ENCODE measurements at regions not wholly inside any gene's neighbourhood (a gene's known extent, or its start where the extent isn't known, plus 50 kb on each side); places are given as distances from the start of the nearest gene placed in this dataset.

DNA sequence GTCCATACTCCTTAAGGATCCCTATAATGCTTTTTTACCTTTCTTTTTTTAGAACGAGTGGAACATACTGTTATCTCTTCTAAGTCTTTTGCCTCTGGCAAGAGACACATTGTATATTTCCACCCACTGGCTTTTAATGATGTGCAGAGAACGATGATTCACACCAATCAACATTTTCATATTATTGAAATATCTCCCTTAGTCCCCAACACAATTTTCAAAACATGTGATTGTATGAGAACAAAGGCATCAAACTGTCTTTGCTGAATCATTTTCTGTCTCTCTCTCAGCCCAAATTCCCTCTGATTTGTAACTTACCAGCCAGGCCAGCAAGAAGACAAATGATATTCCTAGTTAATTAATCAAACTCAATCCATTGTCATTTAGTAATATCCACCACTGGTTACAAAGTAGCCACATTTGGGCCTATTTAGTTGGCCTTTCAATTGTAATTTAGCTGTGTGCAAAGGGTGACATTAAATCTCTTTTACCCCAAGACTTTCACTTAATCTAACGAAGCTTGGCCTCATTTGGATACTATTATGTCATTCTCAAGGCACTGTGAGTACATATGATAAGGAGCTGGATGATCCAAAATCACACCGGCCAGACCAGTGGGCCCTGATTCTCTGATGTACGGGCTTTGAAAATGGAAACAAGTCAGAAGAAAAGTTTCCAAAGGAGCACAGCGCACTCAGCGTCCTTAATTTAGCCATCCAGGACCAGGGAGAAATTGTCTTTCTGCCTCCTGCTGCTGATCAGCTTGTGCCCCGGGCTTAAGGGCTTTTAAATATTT lies 185.1 kb downstream of the SCG2 start:
- no peak overlapping the region for H3K27ac ChIP-seq
- DNase-seq (no peak), ATAC-seq (no peak)
- H3K4me3 ChIP-seq: no peak overlapping the region
- no peaks in the 10 kb centered on the region for H3K9me3 ChIP-seq
- intact Hi-C loops (cut with DNase I): no loop called here
- H3K36me3 ChIP-seq: no peaks in the 10 kb centered on the region
- H3K4me1 ChIP-seq: peaks cover 5% of the 10 kb centered on the region
- TF ChIP-seq, protein P1, sequence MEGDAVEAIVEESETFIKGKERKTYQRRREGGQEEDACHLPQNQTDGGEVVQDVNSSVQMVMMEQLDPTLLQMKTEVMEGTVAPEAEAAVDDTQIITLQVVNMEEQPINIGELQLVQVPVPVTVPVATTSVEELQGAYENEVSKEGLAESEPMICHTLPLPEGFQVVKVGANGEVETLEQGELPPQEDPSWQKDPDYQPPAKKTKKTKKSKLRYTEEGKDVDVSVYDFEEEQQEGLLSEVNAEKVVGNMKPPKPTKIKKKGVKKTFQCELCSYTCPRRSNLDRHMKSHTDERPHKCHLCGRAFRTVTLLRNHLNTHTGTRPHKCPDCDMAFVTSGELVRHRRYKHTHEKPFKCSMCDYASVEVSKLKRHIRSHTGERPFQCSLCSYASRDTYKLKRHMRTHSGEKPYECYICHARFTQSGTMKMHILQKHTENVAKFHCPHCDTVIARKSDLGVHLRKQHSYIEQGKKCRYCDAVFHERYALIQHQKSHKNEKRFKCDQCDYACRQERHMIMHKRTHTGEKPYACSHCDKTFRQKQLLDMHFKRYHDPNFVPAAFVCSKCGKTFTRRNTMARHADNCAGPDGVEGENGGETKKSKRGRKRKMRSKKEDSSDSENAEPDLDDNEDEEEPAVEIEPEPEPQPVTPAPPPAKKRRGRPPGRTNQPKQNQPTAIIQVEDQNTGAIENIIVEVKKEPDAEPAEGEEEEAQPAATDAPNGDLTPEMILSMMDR (IDR thresholded peaks at IDR 0.05): no peak
- H3K27me3 ChIP-seq (ENCODE audit: low read depth): no peaks in the 10 kb centered on the region

DNA sequence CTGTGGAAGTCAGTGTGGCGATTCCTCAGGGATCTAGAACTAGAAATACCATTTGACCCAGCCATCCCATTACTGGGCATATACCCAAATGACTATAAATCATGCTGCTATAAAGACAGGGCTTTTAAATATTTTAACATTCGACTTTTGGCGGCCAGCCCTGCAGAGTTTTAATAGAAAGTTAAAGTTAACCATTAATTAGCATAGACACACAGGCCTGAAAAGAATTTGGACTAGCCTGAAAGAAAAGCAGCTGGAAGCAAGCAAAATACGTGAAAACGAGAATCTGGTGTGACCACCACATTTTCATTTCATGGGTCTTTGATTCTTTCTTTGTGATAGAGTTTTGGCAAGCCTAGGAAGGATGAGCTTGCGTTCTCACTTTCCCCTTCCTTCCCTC lies 184.0 kb downstream of the SCG2 start:
- H3K4me1 ChIP-seq: peaks cover 5% of the 10 kb centered on the region
- no peak for ATAC-seq
- no peaks in the 10 kb centered on the region for H3K36me3 ChIP-seq
- TF ChIP-seq, protein P1 (IDR thresholded peaks at IDR 0.05): no peak
- no peak overlapping the region for H3K27ac ChIP-seq
- H3K9me3 ChIP-seq: no peaks in the 10 kb centered on the region
- intact Hi-C loops (cut with DNase I): no loop called here
- H3K27me3 ChIP-seq (ENCODE audit: low read depth): no peaks in the 10 kb centered on the region
- H3K4me3 ChIP-seq: no peak overlapping the region
- no peak for DNase-seq

DNA sequence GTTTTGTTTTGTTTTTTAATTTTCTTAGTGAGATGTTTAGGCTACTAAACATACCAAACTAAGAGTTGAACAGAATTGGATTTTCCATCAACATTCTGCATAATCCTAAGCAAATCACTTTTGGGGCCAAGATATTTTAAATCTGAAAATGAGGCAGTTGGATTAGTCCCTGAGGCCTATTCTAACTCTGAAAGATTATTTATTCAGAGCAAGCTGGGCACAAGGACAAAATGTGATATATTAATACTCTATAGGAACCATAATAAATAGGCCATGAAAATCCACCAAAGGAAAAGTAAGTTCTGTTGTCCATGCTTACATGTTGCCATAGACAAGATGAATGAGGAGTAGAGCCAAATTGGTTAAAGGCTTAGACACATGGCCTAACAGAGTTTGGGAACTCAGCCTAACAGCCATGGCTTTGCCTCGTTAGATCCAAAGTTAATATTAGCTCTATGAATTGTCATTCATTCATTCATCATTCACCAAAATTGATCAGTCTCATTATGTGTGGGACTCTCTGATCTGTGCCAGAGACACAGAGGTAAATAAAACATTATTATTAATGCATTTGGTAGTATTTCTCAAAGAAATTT lies 183.5 kb downstream of the SCG2 start:
- no peak for ATAC-seq
- H3K27ac ChIP-seq: no peak overlapping the region
- no peaks in the 10 kb centered on the region for H3K9me3 ChIP-seq
- no peaks in the 10 kb centered on the region for H3K36me3 ChIP-seq
- intact Hi-C loops (cut with DNase I): no loop called here
- no peak for DNase-seq
- TF ChIP-seq, protein P1 (IDR thresholded peaks at IDR 0.05): no peak
- peaks cover 5% of the 10 kb centered on the region for H3K4me1 ChIP-seq
- no peaks in the 10 kb centered on the region for H3K27me3 ChIP-seq (ENCODE audit: low read depth)
- H3K4me3 ChIP-seq: no peak overlapping the region

DNA sequence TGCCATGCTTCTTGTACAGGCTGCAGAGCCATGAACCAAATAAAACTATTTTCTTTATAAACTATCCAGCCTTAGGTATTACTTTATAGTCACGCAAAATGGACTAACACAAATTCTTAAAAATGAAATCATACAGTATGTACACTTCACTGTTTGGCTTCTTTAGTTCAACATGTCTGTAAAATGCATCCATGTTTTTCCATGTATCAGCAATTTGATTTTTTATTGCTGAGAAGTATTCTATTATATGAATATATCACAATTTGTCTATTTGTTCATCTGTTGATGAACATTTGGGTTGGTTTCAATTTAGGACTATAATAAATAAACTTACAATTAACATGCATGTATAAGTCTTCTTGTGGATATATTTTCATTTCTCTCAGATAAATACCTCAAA lies 182.1 kb downstream of the SCG2 start:
- DNase-seq: no peak
- H3K4me1 ChIP-seq: peaks cover 4% of the 10 kb centered on the region
- H3K36me3 ChIP-seq: no peaks in the 10 kb centered on the region
- ATAC-seq: no peak
- H3K27ac ChIP-seq: no peak overlapping the region
- no peaks in the 10 kb centered on the region for H3K9me3 ChIP-seq
- intact Hi-C loops (cut with DNase I): no loop called here
- TF ChIP-seq, protein P1 (IDR thresholded peaks at IDR 0.05): no peak
- H3K27me3 ChIP-seq (ENCODE audit: low read depth): no peaks in the 10 kb centered on the region
- H3K4me3 ChIP-seq: no peak overlapping the region

DNA sequence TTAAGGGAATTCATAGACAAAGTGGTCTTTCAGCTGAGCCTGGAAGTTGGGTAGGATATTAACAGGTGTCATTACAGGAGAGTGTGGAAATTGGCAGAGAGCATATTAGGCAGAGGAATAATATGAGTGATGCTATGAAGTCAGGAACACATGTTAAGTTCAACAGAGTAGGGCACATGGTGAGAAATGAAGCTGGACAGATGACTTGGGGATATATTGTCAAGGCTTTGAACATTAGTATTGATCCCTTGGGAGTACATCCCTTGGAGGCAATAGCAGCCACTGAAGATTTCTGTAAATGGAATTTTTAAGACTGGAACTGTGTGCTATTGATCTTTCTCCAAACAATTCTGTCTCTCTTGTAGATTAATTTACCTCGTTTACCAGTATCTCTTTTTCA lies 170.7 kb downstream of the SCG2 start:
- no peaks in the 10 kb centered on the region for H3K4me1 ChIP-seq
- intact Hi-C loops (cut with DNase I): no loop called here
- no peaks in the 10 kb centered on the region for H3K36me3 ChIP-seq
- ATAC-seq (no peak), DNase-seq (no peak)
- no peaks in the 10 kb centered on the region for H3K27me3 ChIP-seq (ENCODE audit: low read depth)
- no peak overlapping the region for H3K27ac ChIP-seq
- no peaks in the 10 kb centered on the region for H3K9me3 ChIP-seq
- no peak overlapping the region for H3K4me3 ChIP-seq
- TF ChIP-seq, protein P1 (IDR thresholded peaks at IDR 0.05): no peak
